B cell (primary cell): ENCODE measurements at regions not wholly inside any gene's neighbourhood (a gene's known extent, or its start where the extent isn't known, plus 50 kb on each side); places are given as distances from the start of the nearest gene placed in this dataset.

Experiments
- EZH2 ChIP-seq: IDR thresholded peaks from 2 replicates; pipeline ENCODE4 v1.6.1; 2012; ENCODE audit warnings: borderline replicate concordance, low read depth, mild to moderate bottlenecking, moderate library complexity, low read length; ENCODE audit not compliant: insufficient read depth, poor library complexity, severe bottlenecking
- TF ChIP-seq, protein P1 (sequence below): fragments of 200-600 bp; IDR thresholded peaks from one replicate; pipeline ENCODE4 v1.8.0; 2022; ENCODE audit warnings: antibody characterized with exemption, mild to moderate bottlenecking

GRCh38 chr3:18734309-18734708 is 309.2 kb upstream of the SATB1 start:
- TF ChIP-seq, protein P1, sequence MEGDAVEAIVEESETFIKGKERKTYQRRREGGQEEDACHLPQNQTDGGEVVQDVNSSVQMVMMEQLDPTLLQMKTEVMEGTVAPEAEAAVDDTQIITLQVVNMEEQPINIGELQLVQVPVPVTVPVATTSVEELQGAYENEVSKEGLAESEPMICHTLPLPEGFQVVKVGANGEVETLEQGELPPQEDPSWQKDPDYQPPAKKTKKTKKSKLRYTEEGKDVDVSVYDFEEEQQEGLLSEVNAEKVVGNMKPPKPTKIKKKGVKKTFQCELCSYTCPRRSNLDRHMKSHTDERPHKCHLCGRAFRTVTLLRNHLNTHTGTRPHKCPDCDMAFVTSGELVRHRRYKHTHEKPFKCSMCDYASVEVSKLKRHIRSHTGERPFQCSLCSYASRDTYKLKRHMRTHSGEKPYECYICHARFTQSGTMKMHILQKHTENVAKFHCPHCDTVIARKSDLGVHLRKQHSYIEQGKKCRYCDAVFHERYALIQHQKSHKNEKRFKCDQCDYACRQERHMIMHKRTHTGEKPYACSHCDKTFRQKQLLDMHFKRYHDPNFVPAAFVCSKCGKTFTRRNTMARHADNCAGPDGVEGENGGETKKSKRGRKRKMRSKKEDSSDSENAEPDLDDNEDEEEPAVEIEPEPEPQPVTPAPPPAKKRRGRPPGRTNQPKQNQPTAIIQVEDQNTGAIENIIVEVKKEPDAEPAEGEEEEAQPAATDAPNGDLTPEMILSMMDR = no peak
- no peak for TF ChIP-seq EZH2
